PC-9 (cell line): ENCODE measurements at regions not wholly inside any gene's neighbourhood (a gene's known extent, or its start where the extent isn't known, plus 50 kb on each side); places are given as distances from the start of the nearest gene placed in this dataset.

Experiments used
- BruUV-seq: library from RNA; stranded (reverse); fragments of 400-500 nt; replicated peaks from 2 replicates; lab custom pipeline; 2021; lab: Mats Ljungman, UMichigan
- CTCF ChIA-PET: fragments of 300-600 bp; sonication (Branson Sonifier 250); formaldehyde crosslinking; loops from one replicate; lab custom pipeline; 2022; ENCODE audit warnings: antibody characterized with exemption; lab: Charles Lee
- POLR2A ChIA-PET: fragments of 300-600 bp; sonication (Branson Sonifier 250); formaldehyde crosslinking; loops from one replicate; lab custom pipeline; 2022; ENCODE audit warnings: antibody characterized with exemption; ENCODE audit not compliant: unreplicated experiment; lab: Charles Lee
- DNase-seq, 2 experiments: peaks; one replicate each; pipeline versions ENCODE4 v3.0.0 to v3.0.0-alpha.2; 2015 to 2022; ENCODE audit warnings: mixed read lengths in 1 of 2
- H2AFZ ChIP-seq: fragments of 200-600 bp; sonication (generic); 2 replicates; pipeline ENCODE4 v1.8.1; 2017; ENCODE audit warnings: antibody characterized with exemption
- H3F3A ChIP-seq: fragments of 200-600 bp; sonication (generic); 2 replicates; pipeline ENCODE4 v1.8.1; 2017; ENCODE audit warnings: antibody characterized with exemption, mild to moderate bottlenecking, low read depth; ENCODE audit not compliant: insufficient read depth
- H3K27ac ChIP-seq: fragments of 200-600 bp; sonication (generic); 2 replicates; pipeline ENCODE4 v1.6.1; 2016; ENCODE audit warnings: mixed run types
- H3K27me3 ChIP-seq: fragments of 200-600 bp; sonication (generic); 2 replicates; pipeline ENCODE4 v1.6.1; 2016; ENCODE audit warnings: low read depth, mixed run types; ENCODE audit not compliant: insufficient read depth
- H3K36me3 ChIP-seq: fragments of 200-600 bp; sonication (generic); 2 replicates; pipeline ENCODE4 v1.6.1; 2016; ENCODE audit warnings: low read depth, mixed run types
- H3K4me1 ChIP-seq: fragments of 200-600 bp; sonication (generic); replicated peaks from 2 replicates; pipeline ENCODE4 v1.6.1; 2016; ENCODE audit warnings: mixed run types; ENCODE audit not compliant: insufficient read depth
- H3K4me2 ChIP-seq: fragments of 200-600 bp; sonication (generic); 2 replicates; pipeline ENCODE4 v1.6.1; 2017; ENCODE audit warnings: mixed run types
- H3K4me3 ChIP-seq: fragments of 200-600 bp; sonication (generic); 2 replicates; pipeline ENCODE4 v1.6.1; 2016; ENCODE audit warnings: mixed run types
- H3K79me2 ChIP-seq: fragments of 200-600 bp; sonication (generic); 2 replicates; pipeline ENCODE4 v1.6.1; 2017; ENCODE audit warnings: low read depth, mixed run types
- H3K9me2 ChIP-seq: fragments of 200-600 bp; sonication (generic); 2 replicates; pipeline ENCODE4 v1.8.1; 2017; ENCODE audit warnings: mild to moderate bottlenecking; ENCODE audit not compliant: insufficient read depth
- H3K9me3 ChIP-seq: fragments of 200-600 bp; sonication (generic); 2 replicates; pipeline ENCODE4 v1.8.1; 2016; ENCODE audit warnings: low read depth; ENCODE audit not compliant: insufficient read depth
- H4K20me1 ChIP-seq: fragments of 200-600 bp; sonication (generic); 2 replicates; pipeline ENCODE4 v1.8.1; 2017; ENCODE audit not compliant: insufficient read depth
- CTCF ChIP-seq: fragments of 200-600 bp; sonication (generic); conservative IDR thresholded peaks from 2 replicates; pipeline ENCODE4 v1.6.1; 2017; ENCODE audit warnings: mixed run types, antibody characterized with exemption, mild to moderate bottlenecking, moderate library complexity
- EZH2 ChIP-seq: fragments of 200-600 bp; sonication (generic); IDR thresholded peaks from 2 replicates; pipeline ENCODE4 v1.8.0; 2017; ENCODE audit warnings: antibody characterized with exemption, low read depth
- intact Hi-C: fragments of 100-400 bp; cut with micrococcal nuclease; formaldehyde crosslinking; loops from one replicate; pipeline ENCODE4 v1.10.0; 2022; ENCODE audit not compliant: unreplicated experiment

GRCh38 chr4:138869631-138870030 is 145.9 kb upstream of the NOCT start:
- no peaks in the 10 kb centered on the region for H3K9me2 ChIP-seq
- no peak overlapping the region for H3K4me3 ChIP-seq
- no peaks in the 10 kb centered on the region for H3K79me2 ChIP-seq
- no peaks in the 10 kb centered on the region for H3K27me3 ChIP-seq
- intact Hi-C loops: loop anchor here (2.0 to 5.0 kb wide), 2 partner anchors 189 to 832 kb away; no protein-coding TSS in a partner anchor
- no peaks in the 10 kb centered on the region for H3F3A ChIP-seq
- DNase-seq: no peak
- H3K9me3 ChIP-seq: no peaks in the 10 kb centered on the region
- H3K4me1 ChIP-seq: no peaks in the 10 kb centered on the region
- no peaks in the 10 kb centered on the region for H3K36me3 ChIP-seq
- H2AFZ ChIP-seq: no peak overlapping the region
- BruUV-seq: no TSS peak
- TF ChIP-seq CTCF (no peak), EZH2 (no peak)
- no peak overlapping the region for H3K4me2 ChIP-seq
- no peaks in the 10 kb centered on the region for H4K20me1 ChIP-seq
- H3K27ac ChIP-seq: no peak overlapping the region
- POLR2A ChIA-PET: interaction anchor here (0.7 kb wide), 1 partner anchor 355 kb away, joined by 31 read pairs; no protein-coding TSS in a partner anchor
- CTCF ChIA-PET: interaction anchor here (0.7 kb wide), 1 partner anchor 23 kb away, joined by 26 read pairs; no protein-coding TSS in a partner anchor

GRCh38 chr4:138869165-138869564 is 146.4 kb upstream of the NOCT start:
- BruUV-seq: no TSS peak
- H3K4me1 ChIP-seq: no peaks in the 10 kb centered on the region
- POLR2A ChIA-PET: interaction anchor here (0.7 kb wide), 1 partner anchor 355 kb away, joined by 31 read pairs; no protein-coding TSS in a partner anchor

GRCh38 chr4:138868562-138868961 is 147.0 kb upstream of the NOCT start:
- H3K27me3 ChIP-seq: no peaks in the 10 kb centered on the region
- no peaks in the 10 kb centered on the region for H3F3A ChIP-seq
- no peaks in the 10 kb centered on the region for H3K4me1 ChIP-seq
- H3K4me2 ChIP-seq: no peak overlapping the region
- CTCF ChIA-PET: no interaction called here
- intact Hi-C loops: no loop called here
- no peak for DNase-seq
- TF ChIP-seq EZH2: no peak
- TF ChIP-seq CTCF: no peak
- H4K20me1 ChIP-seq: no peaks in the 10 kb centered on the region
- H3K9me3 ChIP-seq: no peaks in the 10 kb centered on the region
- BruUV-seq: no TSS peak
- H3K9me2 ChIP-seq: no peaks in the 10 kb centered on the region
- no peak overlapping the region for H2AFZ ChIP-seq
- no peak overlapping the region for H3K4me3 ChIP-seq
- H3K27ac ChIP-seq: no peak overlapping the region
- H3K79me2 ChIP-seq: no peaks in the 10 kb centered on the region
- POLR2A ChIA-PET: no interaction called here
- no peaks in the 10 kb centered on the region for H3K36me3 ChIP-seq

More at GRCh38 chr4:138869165-138869564, 146.4 kb upstream of the NOCT start:
- no peak for DNase-seq
- intact Hi-C loops: no loop called here
- Histone ChIP-seq H3K79me2 (no peaks in the 10 kb centered on the region), H2AFZ (no peak overlapping the region), H3K9me3 (no peaks in the 10 kb centered on the region), H3K36me3 (no peaks in the 10 kb centered on the region), H3K4me2 (no peak overlapping the region), H4K20me1 (no peaks in the 10 kb centered on the region), H3K27me3 (no peaks in the 10 kb centered on the region), H3K9me2 (no peaks in the 10 kb centered on the region), H3F3A (no peaks in the 10 kb centered on the region), H3K4me3 (no peak overlapping the region), H3K27ac (no peak overlapping the region)
- TF ChIP-seq CTCF (no peak), EZH2 (no peak)
- CTCF ChIA-PET: interaction anchor here (0.7 kb wide), 1 partner anchor 23 kb away, joined by 26 read pairs; no protein-coding TSS in a partner anchor
